ENCODE measurements at regions not wholly inside any gene's neighbourhood (a gene's known extent, or its start where the extent isn't known, plus 50 kb on each side); places are given as distances from the start of the nearest gene placed in this dataset.

DNA sequence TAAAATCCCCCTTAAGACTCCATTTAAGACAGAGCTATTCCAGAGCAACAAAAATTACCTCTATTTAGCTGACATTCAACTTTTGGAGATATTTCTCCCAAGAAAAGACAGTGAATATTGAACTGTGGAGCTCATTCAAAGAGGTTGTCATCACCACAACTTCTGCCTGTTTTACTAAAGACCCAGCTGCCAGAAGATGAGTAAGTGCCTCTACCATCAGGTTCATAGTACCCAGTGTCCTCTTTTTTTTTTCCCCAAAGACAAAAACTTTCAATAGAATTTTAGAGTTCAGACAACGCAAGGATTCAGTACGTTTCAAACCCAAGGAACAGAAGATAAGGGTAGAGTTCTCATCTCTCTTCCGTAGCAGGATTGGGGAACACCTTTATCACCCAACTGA, 461.3 kb downstream of the BCAT1 start:
- TF ChIP-seq, protein P1, sequence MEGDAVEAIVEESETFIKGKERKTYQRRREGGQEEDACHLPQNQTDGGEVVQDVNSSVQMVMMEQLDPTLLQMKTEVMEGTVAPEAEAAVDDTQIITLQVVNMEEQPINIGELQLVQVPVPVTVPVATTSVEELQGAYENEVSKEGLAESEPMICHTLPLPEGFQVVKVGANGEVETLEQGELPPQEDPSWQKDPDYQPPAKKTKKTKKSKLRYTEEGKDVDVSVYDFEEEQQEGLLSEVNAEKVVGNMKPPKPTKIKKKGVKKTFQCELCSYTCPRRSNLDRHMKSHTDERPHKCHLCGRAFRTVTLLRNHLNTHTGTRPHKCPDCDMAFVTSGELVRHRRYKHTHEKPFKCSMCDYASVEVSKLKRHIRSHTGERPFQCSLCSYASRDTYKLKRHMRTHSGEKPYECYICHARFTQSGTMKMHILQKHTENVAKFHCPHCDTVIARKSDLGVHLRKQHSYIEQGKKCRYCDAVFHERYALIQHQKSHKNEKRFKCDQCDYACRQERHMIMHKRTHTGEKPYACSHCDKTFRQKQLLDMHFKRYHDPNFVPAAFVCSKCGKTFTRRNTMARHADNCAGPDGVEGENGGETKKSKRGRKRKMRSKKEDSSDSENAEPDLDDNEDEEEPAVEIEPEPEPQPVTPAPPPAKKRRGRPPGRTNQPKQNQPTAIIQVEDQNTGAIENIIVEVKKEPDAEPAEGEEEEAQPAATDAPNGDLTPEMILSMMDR (IDR thresholded peaks at IDR 0.05; ENCODE audit: poor library complexity) = no peak
- no peak for TF ChIP-seq EZH2phosphoT487 (IDR thresholded peaks at IDR 0.05; ENCODE audit: low read depth, severe bottlenecking, unreplicated experiment)
- TF ChIP-seq EZH2 (IDR thresholded peaks at IDR 0.05; ENCODE audit: borderline replicate concordance) = no peak
